K562 (cell line): ENCODE measurements at regions not wholly inside any gene's neighbourhood (a gene's known extent, or its start where the extent isn't known, plus 50 kb on each side); places are given as distances from the start of the nearest gene placed in this dataset.

Experiments used
- POLR2A ChIP-seq: fragments of 450-650 bp; conservative IDR thresholded peaks from 2 replicates; pipeline ENCODE4 v1.6.1; 2016
- SAP30 ChIP-seq: fragments of 200-600 bp; sonication (generic); IDR thresholded peaks from 2 replicates; pipeline ENCODE4 v1.6.1; 2012; ENCODE audit warnings: borderline replicate concordance, low read depth, mild to moderate bottlenecking, moderate library complexity, low read length, control low read depth, inconsistent platforms; ENCODE audit not compliant: insufficient read depth, poor library complexity, severe bottlenecking
- ZBTB1 ChIP-seq: sonication (generic); formaldehyde crosslinking; IDR thresholded peaks from 2 replicates; pipeline ENCODE4 v1.8.1; 2023; ENCODE audit warnings: missing genetic modification reagents, low read depth, mild to moderate bottlenecking, borderline replicate concordance
- TF ChIP-seq, protein P1 (sequence below), 3 experiments: IDR thresholded peaks in 2 of 3; conservative IDR thresholded peaks in 1 of 3; 2 replicates each; pipeline ENCODE4 v1.5.1; 2011 to 2012; ENCODE audit warnings: low read length in 3 of 3, mild to moderate bottlenecking in 3 of 3, control low read depth in 2 of 3, improper control_type of control experiment in 1 of 3, inconsistent platforms in 1 of 3, low read depth in 1 of 3, mixed read lengths in 1 of 3, moderate library complexity in 1 of 3; ENCODE audit not compliant: insufficient read depth in 2 of 3
- TF ChIP-seq, protein P2 (sequence below), 2 experiments: fragments of 450-650 bp; formaldehyde crosslinking in 1 of 2; IDR thresholded peaks; 2 replicates each; pipeline versions ENCODE4 v1.4.0 to v1.6.1; 2014 to 2020; ENCODE audit warnings: mild to moderate bottlenecking in 2 of 2, borderline replicate concordance in 1 of 2, low read depth in 1 of 2

GRCh38 chr2:66283787-66284186 is 151.1 kb upstream of the MEIS1 start:
- TF ChIP-seq POLR2A (no peak), ZBTB1 (CRISPR knock-in tag) (no peak), SAP30 (no peak)
- TF ChIP-seq, protein P1, sequence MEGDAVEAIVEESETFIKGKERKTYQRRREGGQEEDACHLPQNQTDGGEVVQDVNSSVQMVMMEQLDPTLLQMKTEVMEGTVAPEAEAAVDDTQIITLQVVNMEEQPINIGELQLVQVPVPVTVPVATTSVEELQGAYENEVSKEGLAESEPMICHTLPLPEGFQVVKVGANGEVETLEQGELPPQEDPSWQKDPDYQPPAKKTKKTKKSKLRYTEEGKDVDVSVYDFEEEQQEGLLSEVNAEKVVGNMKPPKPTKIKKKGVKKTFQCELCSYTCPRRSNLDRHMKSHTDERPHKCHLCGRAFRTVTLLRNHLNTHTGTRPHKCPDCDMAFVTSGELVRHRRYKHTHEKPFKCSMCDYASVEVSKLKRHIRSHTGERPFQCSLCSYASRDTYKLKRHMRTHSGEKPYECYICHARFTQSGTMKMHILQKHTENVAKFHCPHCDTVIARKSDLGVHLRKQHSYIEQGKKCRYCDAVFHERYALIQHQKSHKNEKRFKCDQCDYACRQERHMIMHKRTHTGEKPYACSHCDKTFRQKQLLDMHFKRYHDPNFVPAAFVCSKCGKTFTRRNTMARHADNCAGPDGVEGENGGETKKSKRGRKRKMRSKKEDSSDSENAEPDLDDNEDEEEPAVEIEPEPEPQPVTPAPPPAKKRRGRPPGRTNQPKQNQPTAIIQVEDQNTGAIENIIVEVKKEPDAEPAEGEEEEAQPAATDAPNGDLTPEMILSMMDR (IDR thresholded peaks at IDR 0.05 in 2 of 3, conservative IDR thresholded peaks at IDR 0.05 in 1 of 3; ENCODE audit: insufficient read depth in 2 of 3, low read depth in 1 of 3, low read length in 3 of 3) = no peak
- TF ChIP-seq, protein P2, sequence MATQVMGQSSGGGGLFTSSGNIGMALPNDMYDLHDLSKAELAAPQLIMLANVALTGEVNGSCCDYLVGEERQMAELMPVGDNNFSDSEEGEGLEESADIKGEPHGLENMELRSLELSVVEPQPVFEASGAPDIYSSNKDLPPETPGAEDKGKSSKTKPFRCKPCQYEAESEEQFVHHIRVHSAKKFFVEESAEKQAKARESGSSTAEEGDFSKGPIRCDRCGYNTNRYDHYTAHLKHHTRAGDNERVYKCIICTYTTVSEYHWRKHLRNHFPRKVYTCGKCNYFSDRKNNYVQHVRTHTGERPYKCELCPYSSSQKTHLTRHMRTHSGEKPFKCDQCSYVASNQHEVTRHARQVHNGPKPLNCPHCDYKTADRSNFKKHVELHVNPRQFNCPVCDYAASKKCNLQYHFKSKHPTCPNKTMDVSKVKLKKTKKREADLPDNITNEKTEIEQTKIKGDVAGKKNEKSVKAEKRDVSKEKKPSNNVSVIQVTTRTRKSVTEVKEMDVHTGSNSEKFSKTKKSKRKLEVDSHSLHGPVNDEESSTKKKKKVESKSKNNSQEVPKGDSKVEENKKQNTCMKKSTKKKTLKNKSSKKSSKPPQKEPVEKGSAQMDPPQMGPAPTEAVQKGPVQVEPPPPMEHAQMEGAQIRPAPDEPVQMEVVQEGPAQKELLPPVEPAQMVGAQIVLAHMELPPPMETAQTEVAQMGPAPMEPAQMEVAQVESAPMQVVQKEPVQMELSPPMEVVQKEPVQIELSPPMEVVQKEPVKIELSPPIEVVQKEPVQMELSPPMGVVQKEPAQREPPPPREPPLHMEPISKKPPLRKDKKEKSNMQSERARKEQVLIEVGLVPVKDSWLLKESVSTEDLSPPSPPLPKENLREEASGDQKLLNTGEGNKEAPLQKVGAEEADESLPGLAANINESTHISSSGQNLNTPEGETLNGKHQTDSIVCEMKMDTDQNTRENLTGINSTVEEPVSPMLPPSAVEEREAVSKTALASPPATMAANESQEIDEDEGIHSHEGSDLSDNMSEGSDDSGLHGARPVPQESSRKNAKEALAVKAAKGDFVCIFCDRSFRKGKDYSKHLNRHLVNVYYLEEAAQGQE (IDR thresholded peaks at IDR 0.05; ENCODE audit: borderline replicate concordance) = no peak
- TF ChIP-seq, protein P2 (CRISPR knock-in tag; IDR thresholded peaks at IDR 0.05; ENCODE audit: low read depth) = no peak
